ENCODE measurements at regions not wholly inside any gene's neighbourhood (a gene's known extent, or its start where the extent isn't known, plus 50 kb on each side); places are given as distances from the start of the nearest gene placed in this dataset.

DNA sequence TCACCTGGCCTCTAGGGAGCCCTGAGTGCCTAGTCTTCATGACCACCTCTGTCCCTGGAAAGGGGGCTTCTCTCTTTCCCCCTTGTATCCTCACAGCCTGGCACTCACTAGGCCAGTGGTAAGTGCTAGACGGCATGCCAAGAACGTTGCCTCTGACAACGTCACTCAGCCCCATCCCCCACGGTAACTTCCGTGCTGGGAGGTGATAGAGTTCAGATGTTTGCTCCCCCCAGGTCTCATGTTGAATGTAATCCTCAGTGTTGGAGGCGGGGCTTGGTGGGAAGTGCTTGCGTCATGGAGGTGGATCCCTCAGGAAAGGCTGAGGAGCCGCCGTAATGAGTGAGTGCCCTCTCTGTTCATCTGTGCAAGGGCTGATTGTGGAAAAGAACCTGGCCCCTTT, 343.3 kb upstream of the MKI67 start:
- no peak for DNase-seq (ENCODE audit: low read depth)

DNA sequence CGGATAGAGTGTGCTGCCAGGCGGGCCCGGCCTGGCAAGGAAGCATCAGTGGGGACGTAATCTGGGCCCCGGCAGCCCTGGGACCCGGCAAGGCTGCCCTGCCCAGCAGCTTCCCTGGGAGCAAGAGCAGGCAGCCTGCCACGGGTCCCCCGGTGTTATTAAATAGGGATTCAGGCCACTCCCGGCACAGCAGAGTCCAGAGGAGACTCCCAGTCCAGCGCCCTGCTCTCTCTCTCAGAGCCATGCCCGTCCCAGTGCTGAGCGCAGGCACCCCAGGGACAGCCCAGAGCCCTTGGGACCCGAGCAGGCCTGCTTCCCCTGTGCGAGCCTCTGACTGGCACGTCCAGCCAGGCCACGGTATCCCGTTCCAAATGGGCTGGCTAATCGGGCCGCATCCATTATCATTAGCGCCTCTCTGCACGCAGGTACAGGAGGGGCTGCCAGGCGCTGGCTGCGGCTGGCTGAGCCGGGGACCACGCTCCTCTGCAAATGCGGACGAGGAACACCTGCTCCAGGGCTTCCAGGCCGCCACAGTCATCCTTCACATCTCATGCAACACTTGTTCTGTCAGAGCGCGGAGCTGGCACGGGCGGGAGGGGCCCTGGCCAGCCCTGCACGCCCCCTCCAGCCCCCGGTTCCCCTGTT, 344.2 kb upstream of the MKI67 start:
- DNase-seq (ENCODE audit: low read depth): no peak

DNA sequence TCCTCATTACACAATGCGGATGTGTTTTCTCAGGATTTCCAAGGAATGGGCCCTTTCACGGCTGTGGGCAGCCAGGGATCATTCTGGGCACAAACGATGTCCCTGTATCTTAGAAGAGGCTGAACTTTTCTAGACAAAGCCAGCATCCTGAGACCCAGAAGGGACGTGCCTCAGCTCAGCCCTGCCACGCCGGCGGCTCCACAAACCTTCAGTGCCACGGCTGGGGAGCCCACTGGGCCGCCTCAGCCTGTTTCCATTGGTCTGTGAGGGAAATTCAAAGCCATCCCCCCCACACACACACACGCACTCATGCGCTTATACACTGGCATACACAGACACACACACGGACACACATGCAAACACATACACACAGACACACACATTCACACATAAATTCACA, 344.9 kb upstream of the MKI67 start:
- no peak for DNase-seq (ENCODE audit: low read depth)

DNA sequence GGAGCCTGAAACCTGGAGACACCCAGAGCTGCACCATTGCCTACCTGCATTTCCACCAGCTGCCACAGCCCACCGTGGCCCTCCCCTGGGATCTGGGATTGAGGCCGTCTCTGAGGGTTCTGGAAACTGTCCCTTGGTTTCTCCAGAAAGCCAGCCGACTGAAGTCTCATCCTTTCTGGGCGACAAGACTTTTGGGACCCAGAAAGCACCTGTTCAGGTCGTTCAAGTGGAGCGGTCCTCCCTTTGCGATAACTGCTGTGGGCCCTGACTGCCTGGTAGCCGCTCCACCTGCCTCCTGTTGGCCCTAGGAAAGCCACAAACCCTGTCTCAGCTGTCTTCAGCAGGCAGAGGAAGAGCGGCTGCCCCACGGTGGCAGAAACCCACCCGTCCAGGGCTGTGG, 346.0 kb upstream of the MKI67 start:
- no peak for DNase-seq (ENCODE audit: low read depth)

DNA sequence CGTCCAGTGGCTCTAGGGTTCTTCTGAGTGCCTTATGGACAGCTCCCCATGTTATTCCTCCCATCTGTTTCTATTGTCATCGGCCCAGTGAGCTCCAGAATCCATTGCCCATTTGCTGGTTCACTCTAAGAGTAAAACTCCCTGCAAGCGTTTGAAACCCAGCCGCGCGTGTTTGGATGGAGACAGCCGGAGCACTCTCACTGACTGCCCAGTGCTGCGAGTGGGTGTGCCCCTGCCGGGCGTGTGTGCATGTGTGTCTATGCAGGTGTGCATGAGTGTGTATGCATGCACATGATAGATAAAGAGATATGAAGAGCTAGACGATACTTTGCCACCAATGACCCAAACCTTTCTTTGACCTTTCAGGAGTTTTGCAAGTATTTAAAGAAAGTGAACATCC, 347.2 kb upstream of the MKI67 start:
- DNase-seq (ENCODE audit: low read depth): no peak

DNA sequence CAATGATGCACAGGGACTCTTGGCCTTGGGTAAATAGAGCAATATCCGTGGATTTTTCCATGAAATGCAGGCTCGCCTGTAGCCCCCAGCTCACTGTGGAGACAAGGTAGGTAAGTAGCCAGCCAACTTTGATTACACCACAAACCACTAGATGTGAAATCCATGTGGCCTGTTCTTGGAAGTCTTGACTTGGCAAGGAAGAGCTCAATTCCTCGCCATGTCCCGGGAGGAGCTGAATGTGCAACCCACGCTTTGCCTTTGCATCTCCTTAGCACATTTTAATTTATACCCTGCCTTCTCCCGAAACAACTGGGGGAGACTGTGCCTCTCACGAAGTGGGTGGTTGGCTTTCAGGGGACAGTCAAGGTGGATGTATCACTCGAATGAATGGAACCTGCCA, 347.7 kb upstream of the MKI67 start:
- no peak for DNase-seq (ENCODE audit: low read depth)

DNA sequence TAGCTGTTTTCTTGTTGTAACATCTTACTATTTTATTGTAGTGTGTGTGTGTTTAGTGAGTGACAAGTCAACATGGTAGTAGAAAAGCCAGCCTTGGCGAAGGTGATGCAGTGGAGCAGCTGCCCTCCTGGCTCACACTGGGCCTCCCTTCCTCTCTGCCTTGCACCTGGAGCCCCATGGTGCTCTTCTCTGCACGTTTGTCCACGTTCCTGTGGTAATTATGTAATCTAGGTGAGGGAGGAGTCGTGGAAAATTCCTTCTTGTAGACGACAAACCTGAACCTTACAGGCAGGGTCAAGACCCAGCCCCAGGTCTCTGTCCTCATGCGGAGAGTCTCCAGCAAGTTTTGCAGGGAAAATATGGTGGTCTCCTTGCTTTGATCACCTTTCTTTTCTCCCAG, 348.3 kb upstream of the MKI67 start:
- DNase-seq (ENCODE audit: low read depth): no peak

DNA sequence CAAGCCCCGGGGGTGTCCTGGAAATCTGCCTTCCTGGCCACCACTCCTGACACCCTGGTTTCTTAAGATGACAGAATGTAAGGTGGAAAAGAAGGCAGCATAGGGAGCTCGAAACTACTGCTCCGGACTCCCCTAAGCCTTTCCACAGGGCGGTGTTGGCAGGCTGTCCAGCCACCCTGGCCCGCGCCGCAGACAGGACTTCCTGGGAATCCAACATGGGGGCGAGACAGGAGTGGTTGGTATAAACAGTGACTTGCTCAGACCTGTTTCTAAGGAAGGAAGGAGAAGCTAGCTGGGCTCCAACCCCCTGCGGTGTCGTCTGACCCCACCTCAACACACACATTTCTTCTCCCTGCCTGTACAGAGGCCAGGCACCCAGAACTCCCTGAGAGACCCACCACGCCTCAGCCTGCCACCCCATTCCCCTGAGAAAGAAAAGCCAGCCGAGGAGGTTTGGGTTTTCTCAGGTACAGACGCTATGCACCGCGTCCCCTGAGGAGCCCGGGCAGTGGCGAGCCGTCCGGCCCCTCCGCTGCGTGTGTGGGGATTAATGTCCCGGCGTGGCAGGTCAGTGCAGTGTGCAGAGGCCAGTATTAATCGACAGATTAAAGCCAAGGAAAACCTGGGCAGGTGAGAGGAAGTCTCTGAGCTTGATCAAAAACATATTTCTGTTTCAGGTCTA, 349.6 kb upstream of the MKI67 start:
- DNase-seq (ENCODE audit: low read depth): no peak

DNA sequence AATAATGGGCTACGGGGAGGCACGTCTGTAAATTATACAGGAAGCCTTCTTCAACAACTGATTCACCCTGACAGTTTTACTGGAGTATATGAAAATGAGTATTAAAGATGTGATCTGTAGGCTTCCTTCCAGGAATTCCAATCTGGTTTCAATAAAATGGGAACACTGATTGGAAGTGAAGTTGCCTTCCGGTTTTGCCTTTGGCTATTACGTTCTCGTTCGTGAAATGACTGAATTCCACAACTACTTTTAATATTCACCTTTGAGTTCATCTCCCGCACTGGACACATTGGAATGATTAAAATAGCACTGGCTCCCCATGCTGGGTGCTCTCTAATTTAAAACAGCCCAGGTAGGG, 350.1 kb upstream of the MKI67 start:
- no peak for DNase-seq (ENCODE audit: low read depth)

DNA sequence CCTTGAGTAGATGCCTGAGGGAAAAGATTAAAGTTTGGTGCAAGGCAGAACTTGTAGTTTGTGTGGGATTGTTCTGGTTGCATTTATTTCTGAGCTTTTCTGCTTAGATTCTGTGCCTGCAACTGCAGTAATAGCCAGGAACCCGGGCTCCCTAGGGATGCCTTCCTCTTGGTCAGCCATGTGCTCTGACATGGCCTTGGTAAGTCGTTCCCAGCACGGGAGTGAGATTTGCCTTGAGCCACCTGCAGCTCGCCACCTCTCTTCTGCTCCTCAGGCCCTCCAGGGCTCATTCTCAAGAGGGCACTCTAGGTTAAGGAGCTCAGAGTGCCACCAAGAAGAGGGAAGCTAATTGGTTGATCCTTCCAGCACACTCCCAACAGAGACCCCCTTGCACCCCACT, 350.6 kb upstream of the MKI67 start:
- DNase-seq (ENCODE audit: low read depth): no peak

DNA sequence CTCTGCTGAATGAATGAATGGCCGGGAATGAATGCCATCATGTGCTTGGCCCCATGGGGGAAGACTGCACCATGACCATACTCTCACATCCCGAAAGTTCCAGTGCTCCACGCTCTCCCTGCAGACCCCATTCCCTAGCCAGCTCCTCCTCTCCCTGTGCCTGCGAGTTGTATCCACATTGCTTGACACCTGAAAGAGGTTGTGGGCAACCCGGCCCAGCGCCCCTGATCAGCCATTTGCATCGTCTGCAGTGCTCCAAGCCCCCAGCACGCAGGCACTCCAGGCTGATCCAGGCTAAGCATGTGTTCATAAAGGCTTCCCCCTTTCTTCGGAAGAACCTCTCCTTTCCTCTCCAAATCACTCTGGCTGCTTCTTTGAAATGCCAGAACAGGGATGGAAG, 354.4 kb upstream of the MKI67 start:
- no peak for DNase-seq (ENCODE audit: low read depth)

DNA sequence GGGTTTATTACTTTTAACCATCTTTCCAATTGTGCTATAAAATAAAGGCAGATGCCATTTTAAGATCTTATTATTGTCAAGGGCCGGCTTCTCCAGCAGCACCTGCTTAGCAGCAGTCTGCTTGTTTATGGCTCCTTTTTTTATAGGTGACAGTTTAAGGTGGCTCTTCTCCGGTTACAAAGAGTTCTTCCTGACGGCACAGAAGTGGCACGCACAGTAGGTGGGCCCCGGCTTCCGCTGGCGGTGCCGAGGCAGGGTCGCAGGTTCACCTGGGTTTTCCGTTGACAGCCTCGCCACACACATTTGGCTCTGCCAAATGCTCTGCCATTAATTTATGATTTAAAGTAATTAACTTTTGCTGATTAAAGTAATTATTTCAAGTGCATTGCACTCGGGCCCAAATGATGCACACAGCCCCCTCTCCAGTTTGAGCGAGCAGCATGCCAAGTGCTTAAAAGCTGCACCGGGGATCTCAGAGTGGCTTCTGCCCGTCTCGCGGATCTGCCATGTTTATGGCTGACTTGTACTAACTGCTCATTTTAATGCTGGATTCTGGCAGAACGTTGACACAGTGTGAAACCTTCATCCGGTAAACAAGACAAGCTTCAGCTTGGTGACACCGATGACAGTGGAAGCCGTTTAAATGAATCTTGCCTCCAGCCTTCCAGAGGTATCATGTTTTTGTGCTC, 355.1 kb upstream of the MKI67 start:
- DNase-seq (ENCODE audit: low read depth): no peak

DNA sequence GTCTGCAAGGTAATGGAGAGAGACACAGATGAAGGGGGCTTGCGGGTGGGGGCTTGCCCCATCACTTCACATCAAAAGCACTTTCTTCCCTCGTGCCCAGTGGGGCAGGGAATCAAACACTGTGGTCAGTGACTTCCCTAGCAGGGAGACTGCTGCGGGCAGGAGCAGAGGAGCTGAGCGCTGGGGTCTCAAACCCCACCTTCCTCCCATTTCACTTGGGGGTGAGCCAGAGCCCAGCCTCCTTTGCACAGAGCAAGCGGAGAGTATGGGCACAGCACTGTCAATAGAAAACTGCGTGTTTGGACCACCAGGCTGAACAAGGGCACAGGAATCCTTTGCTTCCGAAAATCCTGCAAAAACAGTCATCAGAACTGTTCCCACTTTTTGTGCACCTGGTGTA, 355.8 kb upstream of the MKI67 start:
- no peak for DNase-seq (ENCODE audit: low read depth)

DNA sequence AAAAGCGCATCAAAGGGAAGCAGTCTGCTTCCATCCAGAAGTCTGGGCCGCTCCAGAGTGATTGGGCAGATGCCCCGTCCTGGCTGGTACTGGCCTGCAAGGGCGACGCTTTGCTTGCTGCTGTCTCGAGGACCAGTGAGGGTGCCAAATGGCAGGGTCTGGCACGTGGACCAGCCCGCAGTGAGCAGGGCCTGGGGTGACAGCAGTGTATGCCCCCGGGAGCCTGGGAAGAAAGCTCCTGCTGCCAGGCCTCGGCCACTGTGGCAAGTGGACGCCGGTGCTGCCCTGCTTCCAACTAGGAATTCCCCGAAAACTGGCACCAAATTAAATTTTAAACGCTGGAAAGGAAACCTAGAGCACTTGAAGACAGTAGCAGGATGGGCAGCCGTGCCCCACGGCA, 357.0 kb upstream of the MKI67 start:
- no peak for DNase-seq (ENCODE audit: low read depth)

DNA sequence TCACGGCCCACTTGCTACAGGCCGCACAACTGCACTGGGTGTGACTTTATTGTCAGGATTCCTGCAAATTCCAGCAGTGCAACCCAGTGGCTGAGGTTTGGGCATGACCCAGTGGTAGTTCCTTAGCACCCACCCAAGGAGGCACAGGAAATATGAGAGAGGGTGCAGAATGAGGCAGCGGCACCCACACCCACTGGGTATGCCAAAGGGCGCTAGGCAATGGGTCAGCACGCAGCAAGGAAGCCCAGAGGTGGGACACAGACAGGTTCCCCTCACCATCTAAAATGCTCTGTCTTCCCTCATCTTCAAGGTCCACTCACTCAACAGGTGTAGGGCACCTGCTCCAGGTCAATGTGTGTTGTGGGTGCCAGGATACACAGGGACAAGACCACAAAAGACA, 357.8 kb upstream of the MKI67 start:
- no peak for DNase-seq (ENCODE audit: low read depth)

DNA sequence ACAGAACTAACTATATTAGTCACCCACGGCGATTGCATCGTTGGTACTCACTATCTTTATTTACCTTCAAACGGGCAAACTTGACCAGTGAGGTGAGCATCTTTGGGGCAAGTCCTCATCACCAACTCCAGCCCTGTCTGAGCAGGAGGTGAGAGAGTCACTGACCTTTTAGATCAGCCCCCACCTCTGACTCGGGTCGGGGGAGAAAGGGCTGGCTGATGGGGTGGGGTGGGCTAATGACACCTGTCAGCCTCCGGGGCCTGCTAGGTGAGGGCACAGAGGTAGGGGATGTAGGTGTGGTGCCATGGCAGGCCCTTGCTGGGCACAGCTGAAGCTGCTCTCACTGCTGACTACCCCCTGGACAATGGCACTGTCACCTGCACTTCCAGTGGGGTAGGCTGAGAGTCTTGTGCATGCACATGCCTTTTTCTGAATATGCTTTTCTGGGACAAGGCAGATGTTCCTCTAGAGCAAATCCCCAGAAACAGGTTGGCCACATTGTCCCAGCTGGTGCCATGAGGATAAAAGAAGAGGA, 359.5 kb upstream of the MKI67 start:
- DNase-seq (ENCODE audit: low read depth): no peak

DNA sequence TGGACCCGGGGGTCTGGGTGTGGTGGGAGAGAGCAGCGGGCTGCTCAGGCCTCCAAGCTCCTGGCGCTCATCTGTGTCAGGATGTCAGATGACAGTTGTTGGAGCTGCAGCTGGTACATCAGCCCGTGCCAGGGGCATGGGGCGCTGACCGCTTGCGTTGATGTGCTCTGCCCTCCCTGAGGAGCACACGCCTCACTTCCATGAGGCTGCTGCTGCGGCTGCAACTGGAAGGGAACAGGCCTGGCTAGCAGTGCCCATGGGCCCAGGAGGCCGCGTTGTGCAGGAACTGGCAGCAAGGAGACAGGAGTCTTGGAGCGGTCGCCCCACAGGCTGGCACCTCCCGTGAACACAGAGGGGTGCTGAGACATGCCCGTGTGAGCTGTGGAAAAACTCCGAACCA, 361.3 kb upstream of the MKI67 start:
- no peak for DNase-seq (ENCODE audit: low read depth)

DNA sequence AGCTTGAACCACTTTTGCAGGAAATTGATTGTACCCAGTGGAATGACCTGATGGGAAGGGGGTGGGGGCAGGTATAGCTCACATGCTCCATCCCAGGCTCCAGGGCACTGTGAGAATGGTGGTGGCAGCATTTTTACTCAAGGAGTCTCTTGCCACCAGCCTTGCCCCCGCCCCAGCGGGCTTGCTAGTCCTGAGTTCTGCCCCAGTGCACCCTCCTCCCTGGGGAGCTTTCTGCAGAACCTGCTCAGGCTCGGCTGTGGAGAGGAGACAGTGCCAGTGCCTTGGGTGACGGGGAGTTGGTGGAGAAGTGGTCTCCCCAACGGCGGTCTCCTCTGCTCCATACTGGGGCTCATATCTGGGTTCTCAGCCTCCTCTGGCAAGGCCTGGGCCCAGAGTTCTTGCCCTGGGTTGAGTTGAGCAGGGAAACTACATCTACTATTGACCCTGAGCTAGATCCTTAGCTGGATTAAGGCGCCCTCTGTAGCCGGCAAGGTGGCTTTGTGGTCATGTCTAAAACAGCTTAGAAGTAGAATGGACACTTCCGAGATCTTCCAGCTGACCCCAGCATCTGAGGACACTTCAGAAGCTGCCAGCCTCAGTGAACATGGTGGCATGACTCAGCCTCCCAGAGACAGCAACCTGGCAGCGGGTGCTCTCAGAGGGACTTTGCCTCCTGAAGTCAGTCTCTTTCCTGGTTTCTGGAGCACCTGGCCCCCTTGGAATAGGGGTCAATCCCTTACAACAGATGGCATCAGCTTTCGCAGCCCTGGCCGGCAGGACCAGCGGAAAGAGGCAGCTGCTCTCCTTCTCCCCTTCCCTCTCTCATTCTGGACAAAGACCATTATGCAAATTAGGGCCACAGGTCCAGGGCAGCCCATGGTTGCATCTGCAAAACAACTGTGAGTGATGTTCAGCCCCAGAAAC, 363.4 kb upstream of the MKI67 start:
- DNase-seq (ENCODE audit: low read depth): no peak

DNA sequence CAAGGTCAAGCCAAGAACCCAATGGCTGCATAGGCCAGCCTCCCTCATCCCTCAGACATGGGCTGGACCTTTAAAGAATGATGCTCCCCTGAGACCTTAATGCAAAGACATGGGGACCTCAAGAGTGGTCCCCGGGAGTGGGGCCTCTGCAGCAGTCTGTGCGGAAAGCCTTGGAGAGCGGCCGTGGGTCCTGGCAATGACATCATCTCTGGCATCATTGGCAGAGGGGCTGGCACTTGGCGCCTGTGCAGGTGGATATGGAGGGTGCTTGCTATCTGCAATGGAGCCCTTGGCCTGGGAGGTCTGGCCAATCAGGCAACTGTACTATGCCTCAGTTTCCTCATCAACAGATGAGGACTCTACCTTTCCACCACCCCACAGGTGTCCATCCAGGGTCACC, 365.5 kb upstream of the MKI67 start:
- DNase-seq (ENCODE audit: low read depth): no peak

DNA sequence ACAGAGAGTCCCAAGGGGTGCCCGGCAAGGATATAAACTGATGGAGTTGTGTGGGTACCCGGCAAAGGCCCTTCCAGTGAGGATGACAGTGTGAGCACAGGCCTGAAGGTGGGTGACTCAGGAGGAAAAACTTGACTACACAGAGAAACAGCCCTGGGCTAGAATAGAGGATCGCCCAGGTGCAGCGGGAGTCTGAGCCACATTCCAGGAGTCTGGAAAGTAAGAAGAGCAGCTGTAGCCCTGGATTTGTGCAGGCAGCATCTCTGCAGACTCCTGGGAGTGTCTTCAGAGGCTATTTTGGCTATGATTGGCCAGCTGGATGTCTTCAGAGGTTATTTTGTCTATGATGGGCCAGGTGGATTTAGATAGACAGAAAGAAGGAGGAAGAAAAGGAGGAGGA, 367.6 kb upstream of the MKI67 start:
- DNase-seq (ENCODE audit: low read depth): no peak

DNA sequence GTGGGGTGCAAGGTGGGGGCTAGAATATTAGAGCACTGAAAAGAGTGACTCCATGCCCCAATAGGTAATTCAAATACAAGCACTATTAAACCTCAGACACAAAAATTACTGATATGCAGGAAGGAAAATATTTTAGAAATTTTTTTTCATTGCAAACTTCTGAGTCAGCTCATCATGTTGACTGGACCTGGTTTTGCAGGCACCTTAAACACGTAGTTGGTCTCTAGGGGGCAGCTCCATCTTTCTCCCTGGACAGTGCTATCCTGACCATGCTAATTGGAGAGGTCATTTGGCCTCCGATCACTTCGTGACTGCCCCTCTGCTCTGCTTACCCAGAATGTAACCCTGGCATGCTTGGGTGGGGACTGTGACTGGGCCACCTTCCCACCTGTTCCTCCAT, 368.4 kb upstream of the MKI67 start:
- no peak for DNase-seq (ENCODE audit: low read depth)

DNA sequence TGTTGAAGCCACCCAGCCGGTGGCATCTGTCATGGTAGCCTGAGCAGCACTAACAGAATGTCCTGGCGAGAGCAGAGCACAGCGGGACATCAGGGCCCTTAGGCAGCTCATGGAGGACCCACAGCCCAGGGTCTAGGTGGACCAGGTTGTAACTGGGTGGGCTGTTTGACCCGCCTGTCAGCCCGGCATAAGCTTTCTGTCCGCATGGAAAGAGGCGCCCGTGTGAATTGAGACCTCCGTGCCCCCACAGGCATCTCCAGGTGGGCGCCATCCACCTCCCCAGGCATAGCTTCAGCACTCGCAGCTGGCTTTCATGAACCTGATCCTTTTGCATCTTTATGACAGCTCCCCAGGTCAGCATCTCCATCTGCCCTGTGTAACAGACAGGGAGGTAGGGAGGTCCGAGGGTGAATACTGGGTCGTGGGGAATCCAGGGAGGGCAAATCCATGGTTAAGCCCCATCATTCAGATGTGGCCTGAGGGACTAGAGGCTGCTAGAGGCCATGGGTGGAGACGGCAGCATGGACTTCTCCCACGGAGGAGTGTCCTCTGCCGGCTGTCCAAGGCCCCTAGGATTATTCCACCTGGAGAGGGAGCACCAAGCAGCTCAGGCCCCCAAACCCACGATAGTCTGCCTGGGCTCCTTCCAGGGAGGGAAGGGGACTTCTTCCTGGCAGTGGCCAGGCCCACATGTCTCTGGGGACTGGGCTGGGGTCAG, 371.6 kb upstream of the MKI67 start:
- no peak for DNase-seq (ENCODE audit: low read depth)

Data from HS-5 (cell line).